Stimulated activated CD4-positive, alpha-beta T cell treated with anti-CD3 and anti-CD28 coated beads, Interleukin-2, amount 100 ng/mL, for 24 hours (primary cell): ENCODE measurements at regions not wholly inside any gene's neighbourhood (a gene's known extent, or its start where the extent isn't known, plus 50 kb on each side); places are given as distances from the start of the nearest gene placed in this dataset.
"Not testable (repeated sequence)": the region's sequence is repeated elsewhere in the genome, so short reads cannot be mapped to it uniquely, and the experiment has no call there.

Source experiments
- DNase-seq, 2 donors: peaks; one replicate each; pipeline ENCODE4 v3.0.0-alpha.2; 2020

- no peak for DNase-seq
These were observed 239.5 kb downstream of the SATB1 start for GRCh38 chr3:18185624-18186023.

- DNase-seq: not testable (repeated sequence)
These were observed 242.2 kb downstream of the SATB1 start for GRCh38 chr3:18182923-18183322.

DNA sequence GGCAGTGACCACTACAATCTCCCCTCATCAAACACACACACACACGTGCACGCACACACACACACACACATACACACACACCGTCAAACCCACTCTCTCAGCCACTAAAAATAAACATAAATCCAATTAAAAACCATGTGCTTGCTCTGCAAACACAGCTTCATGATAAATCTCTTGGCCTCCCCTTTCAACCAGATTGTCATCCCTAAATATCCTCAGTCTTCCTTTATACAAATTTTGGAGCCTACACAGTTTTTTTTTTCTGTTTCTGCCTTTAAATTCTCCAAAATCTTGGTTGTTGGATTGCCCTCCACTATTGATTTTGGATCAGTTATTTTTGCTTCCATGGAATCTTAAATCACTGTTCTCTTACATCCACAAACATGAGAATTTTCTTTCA lies 245.6 kb downstream of the SATB1 start:
- no peak for DNase-seq

GRCh38 chr3:18177271-18177670 lies 247.9 kb downstream of the SATB1 start:
- DNase-seq: no peak

GRCh38 chr3:18173891-18174290 lies 251.2 kb downstream of the SATB1 start:
- DNase-seq: not testable (repeated sequence)

DNA sequence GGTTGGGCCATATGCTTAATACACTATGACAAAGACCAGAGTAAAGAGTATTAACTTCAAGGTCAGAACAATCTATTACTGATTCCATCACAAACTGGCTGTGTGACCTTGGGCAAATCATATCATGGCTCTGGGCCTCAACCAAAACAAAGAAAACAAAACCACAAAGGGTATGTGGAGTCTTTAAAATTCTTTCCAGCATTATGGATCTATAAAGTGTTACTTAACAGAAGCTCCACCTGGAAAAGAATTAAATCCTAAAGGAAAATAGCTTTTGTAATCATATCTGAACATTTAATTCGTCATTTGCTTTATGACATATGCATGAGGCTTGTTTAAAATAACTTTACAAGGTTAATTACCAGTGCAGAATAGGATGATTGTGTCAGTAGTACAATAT lies 265.5 kb downstream of the SATB1 start:
- DNase-seq: no peak

- DNase-seq: no peak
These were observed 271.5 kb downstream of the SATB1 start for GRCh38 chr3:18153571-18154173.

- no peak for DNase-seq
These were observed 273.9 kb downstream of the SATB1 start for GRCh38 chr3:18151199-18151598.

DNA sequence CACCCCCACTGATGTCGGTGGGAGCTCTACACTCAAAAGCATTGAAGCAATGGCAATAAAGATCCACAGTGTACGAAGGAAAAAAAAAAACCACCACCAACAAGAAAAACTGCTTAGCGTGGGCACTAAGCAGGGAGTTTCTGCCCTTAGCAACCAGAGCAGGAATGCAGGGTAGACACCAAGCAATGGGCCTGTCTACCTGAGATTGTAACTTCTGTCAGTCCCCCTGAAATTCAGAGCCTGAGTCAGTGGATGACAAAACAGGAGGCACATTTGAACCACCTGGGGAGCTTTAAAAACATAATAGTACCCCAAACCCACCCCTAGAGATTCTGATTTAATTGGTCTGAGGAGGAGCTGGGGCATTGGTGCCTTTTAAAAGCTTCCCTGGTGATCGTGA lies 275.2 kb downstream of the SATB1 start:
- DNase-seq: no peak

DNA sequence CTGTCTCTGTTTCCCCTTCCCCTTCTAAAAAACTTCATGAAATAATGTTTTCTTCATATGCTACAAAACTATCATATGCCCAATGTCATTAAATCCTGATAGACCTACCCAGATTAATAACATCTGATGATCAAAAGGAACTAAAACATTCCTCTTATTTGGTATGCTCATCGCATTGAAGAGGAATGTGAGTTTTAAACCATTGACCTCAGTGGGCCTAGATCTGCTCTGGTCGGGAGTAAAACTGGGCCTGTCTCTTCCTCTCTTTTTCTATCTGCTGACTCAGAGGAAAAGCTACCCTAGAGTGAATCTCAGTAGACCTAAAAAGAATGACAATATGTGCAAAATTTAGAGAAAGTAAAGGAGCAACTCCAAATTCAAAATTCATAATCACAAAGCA lies 275.8 kb downstream of the SATB1 start:
- no peak for DNase-seq

DNA sequence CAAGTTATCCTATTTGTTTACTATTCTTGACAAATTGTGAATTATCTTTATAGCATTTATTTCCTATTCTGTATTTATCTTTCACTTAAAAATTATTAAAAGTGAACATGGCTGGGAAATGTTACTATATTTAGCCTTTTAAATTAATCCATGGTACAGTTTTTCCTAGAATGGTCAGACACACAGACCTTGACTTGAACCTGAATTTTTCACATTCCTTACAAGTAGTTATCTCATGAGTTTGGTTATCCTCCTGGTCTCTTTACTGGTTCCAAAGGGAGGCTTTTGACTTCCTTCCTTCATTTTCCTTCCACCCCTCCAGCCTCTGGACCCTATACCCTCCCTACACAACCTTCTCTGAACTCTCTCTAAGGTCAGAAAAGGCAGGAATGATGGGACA lies 280.6 kb downstream of the SATB1 start:
- DNase-seq: no peak

- DNase-seq: no peak
These were observed 281.8 kb downstream of the SATB1 start for GRCh38 chr3:18143258-18143780.

GRCh38 chr3:18137958-18138357 lies 287.2 kb downstream of the SATB1 start:
- DNase-seq: no peak

DNA sequence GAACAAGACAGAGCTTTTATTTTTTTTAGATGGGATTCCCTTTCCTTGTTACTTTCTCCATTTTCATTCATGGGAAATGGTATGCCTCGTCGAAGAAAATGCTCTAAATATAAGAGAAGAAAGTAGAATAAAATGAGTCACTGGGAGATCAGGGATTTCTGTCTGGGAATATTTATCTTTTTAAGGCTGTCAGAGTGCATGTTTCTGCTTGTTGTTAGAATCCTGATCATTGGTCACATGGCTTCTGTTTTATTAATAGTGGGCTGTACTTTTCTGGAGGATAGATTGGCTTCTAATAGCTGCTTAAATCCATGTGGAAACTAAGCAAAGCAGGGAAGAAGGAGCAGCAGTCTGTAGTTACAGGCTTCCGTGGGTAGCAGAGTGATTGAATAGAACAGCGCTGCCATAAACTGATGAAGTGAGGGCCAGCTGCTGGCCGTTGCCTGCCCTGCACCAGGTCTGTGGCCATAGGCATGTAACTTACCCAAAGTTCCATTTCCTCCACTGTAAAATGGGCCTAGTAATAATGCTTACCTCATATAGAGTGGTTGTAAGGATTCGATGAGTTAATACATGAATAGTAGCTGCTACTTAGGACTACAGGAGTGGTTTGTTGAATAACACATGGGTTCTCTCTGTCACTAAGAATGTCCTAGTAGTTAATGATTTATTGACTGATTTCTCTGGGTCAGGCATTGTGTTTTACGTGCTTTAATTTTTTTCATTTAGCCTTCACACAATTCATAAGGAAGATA lies 289.9 kb downstream of the SATB1 start:
- no peak for DNase-seq

- DNase-seq: no peak
These were observed 290.6 kb downstream of the SATB1 start for GRCh38 chr3:18134386-18135059.

DNA sequence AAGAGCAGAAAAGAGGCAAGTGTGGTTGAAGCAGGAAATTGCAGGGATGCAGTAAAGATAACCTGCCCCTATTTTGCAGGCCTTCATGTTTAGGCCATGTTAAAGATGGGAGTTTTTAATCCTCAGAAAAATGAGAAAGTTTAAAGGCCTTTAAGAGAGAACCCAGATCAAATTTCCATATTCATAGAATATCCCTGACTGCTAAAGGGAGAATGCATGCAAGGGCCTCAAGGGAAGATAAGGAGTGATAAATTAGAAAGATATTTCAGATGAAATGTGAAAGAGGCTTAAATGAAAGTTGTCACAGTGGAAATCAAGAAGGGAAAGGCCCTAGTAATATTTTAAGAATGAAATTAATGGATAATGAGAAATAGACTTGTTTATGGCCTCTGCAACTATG lies 292.1 kb downstream of the SATB1 start:
- DNase-seq: no peak

GRCh38 chr3:18127859-18128681 lies 297.1 kb downstream of the SATB1 start:
- no peak for DNase-seq

DNA sequence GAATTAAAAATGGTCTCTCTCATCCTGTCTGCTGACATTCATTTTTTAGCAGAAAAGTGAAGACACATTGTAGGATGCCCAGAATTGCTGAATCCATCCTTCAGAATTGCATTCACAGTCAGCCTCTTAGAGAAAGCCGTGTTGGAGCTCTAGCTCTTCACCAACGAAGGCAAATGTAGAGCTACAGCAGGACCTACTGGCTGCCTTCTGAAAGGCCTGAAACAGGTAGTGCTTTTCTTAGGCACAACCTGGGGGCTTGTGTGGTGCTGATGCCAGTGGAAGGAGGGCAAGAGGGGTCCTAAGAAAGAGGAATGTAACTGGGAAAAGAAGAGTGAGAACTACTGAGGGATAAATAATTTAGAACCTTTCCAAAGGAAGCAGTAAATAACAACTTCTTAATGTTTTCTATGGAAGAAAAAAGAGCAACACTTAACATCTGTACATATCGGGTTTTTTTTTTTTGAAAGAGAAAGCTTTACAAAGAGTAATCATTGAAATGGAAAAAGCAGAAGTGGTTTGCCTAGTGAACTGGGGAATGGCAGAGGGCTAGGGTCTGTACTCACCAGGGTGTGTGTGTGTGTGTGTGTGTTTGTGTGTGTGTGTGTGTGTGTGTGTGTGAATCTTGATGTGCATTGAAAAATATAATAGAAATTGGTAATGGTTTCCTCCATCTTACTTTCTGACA lies 297.8 kb downstream of the SATB1 start:
- no peak for DNase-seq

DNA sequence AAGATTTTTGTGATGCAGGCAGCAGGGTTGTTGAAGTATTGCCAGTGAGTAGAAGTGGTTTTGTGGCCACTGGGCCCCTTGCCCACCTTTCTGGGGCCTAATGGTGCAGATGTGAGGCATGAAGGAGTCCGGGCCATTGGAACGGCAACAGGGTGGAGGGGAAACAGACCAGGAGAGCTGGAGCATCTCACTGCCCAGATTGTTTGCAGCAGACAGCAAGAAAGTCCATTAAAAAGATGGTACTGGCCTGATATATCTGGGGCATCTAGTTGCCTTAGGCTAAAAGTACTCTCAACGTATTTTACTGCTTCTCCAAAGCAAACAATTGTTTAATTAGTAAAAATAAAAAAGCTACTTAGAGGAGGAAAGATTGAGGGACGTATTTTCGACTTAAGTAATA lies 298.4 kb downstream of the SATB1 start:
- DNase-seq: no peak

- DNase-seq: no peak
These were observed 300.6 kb downstream of the SATB1 start for GRCh38 chr3:18124501-18124900.

DNA sequence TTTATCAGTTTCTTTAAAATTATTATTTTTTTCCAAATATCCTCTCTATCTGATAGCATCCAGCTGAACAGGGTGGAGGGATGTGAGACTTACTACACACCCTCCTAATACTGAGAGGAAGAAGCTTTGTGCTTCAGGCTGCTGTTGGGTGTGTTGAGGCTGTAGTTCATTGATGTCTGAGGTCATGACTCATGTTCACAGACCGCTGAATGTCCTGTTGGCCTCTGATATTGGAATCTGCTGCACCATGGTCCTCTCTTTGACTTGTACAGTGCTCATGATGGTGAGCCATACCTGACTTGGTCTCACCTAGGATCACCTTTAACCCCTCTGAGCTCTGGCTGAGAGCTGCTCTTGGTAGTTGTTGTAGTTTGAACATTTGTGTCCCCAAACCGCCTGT lies 302.9 kb downstream of the SATB1 start:
- no peak for DNase-seq

DNA sequence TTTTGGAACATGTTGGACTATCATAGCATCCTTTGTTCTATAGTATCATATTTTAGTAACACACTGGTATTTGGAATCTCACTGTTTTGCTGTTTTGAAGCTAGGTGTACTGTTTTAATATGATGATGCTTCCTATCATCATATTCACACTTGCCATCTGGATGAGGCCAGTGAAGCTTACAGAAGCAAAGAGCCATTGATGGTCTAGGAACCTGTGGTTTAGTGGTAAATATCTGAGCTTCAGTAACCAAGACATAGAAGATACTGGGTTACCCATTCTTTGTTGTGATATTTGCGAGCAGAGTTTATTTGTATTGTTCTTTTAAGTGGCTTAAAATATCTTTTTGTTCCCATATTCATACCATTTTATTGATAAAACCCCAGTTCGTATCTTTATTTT lies 304.1 kb downstream of the SATB1 start:
- no peak for DNase-seq

GRCh38 chr3:18119866-18120265 lies 305.3 kb downstream of the SATB1 start:
- DNase-seq: no peak
